SU-DHL-6 (cell line): ENCODE measurements at regions not wholly inside any gene's neighbourhood (a gene's known extent, or its start where the extent isn't known, plus 50 kb on each side); places are given as distances from the start of the nearest gene placed in this dataset.

ENCODE experiments used
- CTCF ChIP-seq: fragments of 200-600 bp; sonication (generic); IDR thresholded peaks from one replicate; pipeline ENCODE4 v1.5.1; 2017; ENCODE audit warnings: antibody characterized with exemption, mild to moderate bottlenecking, low read length, moderate library complexity; ENCODE audit not compliant: insufficient read depth, poor library complexity, severe bottlenecking
- EZH2phosphoT487 ChIP-seq: fragments of 200-600 bp; sonication (generic), shearing (Covaris generic); conservative IDR thresholded peaks from 2 replicates; pipeline ENCODE4 v1.6.1; 2018; ENCODE audit warnings: mild to moderate bottlenecking, antibody characterized with exemption, low read length, moderate library complexity, mixed read lengths

GRCh38 chr12:14260011-14260993, 105.2 kb upstream of the ATF7IP start:
- TF ChIP-seq CTCF (no peak), EZH2phosphoT487 (no peak)
